ENCODE measurements at regions not wholly inside any gene's neighbourhood (a gene's known extent, or its start where the extent isn't known, plus 50 kb on each side); places are given as distances from the start of the nearest gene placed in this dataset.

DNA sequence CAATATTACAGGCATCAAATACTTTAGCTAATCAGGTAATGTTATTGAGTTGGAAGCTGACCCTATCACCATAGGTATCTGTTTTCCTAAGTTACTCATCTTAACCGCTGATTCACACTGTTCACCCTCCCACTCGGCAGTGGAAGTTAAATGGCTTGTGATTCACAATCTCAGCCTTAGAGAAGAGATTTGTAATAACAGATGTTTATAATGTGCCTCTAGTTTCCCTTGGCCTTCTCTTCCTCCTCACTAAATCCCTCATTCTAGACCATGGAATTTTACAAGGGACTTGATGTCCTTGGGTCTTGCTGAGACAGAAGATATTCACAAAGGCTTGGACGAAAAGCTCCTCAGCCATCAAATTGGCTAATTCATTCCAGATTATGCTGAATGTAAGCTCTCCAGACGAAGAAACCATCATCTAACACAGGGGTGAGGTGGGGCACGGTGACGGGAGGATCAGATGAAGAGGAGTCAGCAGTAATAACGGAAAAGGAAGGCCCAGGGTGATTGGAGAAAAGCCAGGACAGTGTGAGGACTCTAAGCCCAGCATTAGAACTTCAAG lies 931.7 kb downstream of the MCTP2 start:
- TF ChIP-seq, protein P1, sequence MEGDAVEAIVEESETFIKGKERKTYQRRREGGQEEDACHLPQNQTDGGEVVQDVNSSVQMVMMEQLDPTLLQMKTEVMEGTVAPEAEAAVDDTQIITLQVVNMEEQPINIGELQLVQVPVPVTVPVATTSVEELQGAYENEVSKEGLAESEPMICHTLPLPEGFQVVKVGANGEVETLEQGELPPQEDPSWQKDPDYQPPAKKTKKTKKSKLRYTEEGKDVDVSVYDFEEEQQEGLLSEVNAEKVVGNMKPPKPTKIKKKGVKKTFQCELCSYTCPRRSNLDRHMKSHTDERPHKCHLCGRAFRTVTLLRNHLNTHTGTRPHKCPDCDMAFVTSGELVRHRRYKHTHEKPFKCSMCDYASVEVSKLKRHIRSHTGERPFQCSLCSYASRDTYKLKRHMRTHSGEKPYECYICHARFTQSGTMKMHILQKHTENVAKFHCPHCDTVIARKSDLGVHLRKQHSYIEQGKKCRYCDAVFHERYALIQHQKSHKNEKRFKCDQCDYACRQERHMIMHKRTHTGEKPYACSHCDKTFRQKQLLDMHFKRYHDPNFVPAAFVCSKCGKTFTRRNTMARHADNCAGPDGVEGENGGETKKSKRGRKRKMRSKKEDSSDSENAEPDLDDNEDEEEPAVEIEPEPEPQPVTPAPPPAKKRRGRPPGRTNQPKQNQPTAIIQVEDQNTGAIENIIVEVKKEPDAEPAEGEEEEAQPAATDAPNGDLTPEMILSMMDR (conservative IDR thresholded peaks at IDR 0.05 in 1 of 2, IDR thresholded peaks at IDR 0.05 in 1 of 2; ENCODE audit: low read depth in 1 of 2, low read length in 2 of 2): no peak
- TF ChIP-seq EZH2 (IDR thresholded peaks at IDR 0.05; ENCODE audit: low read length, missing control alignments): no peak

All from fibroblast of lung (primary cell).